ENCODE measurements at regions not wholly inside any gene's neighbourhood (a gene's known extent, or its start where the extent isn't known, plus 50 kb on each side); places are given as distances from the start of the nearest gene placed in this dataset.

DNA sequence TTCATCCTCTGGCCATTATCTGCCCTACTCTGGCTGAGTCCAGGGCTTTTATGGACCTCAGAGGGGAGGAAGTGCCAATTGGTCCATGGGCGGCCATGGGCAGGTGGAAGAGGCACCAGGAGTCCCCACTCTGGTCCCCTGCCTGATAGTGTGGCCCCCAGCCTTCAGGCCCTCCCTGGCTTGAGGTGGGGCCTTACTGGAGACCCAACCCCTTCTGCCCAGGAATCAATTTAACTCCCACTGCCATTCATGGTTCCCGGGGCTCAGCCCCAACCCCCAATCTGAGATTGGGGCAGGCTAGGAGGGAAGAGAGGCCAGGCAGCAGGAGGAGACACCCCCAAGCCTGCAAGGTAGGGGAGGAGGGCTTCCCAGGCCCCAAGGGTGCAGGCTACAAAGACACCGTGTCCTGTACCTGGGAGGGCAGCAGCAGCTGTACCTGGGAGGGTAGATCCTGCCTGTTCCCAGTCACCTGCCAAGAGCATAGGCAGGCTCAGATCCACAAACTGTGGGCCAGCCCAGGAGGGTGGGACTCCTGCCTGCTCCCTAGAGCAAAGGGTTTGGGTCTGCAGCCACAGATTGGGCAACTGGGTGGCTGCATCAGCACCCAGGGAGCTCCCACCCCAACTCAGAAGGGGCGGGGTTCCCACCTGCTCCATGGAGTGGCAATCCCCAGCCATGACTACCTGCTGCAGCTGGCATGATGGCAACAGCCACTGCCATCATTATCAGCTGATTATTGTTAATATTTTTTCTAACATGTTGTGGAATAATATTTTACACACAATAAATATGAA is 1044.1 kb upstream of the B3GALT2 start:
- no peak for DNase-seq (ENCODE audit: low read depth in 2 of 3, low spot score in 2 of 3)

GRCh38 chr1:194228427-194228826 is 1042.0 kb upstream of the B3GALT2 start:
- no peak for DNase-seq (ENCODE audit: low read depth in 2 of 3, low spot score in 2 of 3)

DNA sequence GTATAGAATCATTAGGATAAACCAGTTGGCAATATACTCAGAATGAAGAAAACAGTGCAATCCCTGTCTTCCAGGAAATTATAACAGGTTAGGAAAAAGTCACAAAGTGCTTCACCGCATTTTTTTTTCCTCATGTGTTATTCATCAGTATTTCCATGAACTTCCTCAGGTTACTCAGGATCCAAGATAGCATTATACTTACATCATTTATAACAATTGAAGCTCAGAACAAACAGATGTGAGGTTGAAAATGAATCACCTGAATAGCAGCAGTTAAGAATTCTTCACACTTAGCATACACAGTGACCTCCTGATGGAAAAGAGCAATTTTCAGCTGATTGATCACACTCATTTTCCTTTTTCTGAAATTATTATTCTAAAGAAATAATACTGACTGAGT is 1040.7 kb upstream of the B3GALT2 start:
- DNase-seq (ENCODE audit: low read depth in 2 of 3, low spot score in 2 of 3) = no peak

DNA sequence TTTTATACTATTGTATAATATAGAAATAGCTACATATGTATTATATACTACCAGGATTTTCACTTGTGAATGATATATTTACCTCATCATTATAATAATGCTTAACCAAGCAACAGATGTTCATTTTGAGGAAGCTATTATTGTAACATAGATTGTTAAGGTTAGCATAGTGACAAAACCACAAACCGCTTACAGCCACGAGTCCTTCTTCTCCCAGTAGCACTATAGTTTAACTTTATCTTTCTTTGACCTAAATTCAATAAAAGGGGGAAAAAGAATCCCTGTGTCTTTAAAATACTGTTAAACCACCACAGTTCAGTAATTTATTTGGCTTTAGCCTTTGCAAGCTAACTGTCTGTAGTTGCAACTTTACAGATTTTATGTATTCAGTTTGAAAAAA is 1039.4 kb upstream of the B3GALT2 start:
- DNase-seq (ENCODE audit: low read depth in 2 of 3, low spot score in 2 of 3) = peak in 2 of 3 donors; percentile 53 to 87

- DNase-seq (ENCODE audit: low read depth in 2 of 3, low spot score in 2 of 3) = peak in 1 of 3 donors; percentile 40
These were observed 1037.2 kb upstream of the B3GALT2 start for GRCh38 chr1:194223596-194223995.

GRCh38 chr1:194215448-194215847 is 1029.0 kb upstream of the B3GALT2 start:
- DNase-seq (ENCODE audit: low read depth in 2 of 3, low spot score in 2 of 3) = peak in 1 of 3 donors; percentile 3

GRCh38 chr1:194214735-194215134 is 1028.3 kb upstream of the B3GALT2 start:
- no peak for DNase-seq (ENCODE audit: low read depth in 2 of 3, low spot score in 2 of 3)

GRCh38 chr1:194209920-194210319 is 1023.5 kb upstream of the B3GALT2 start:
- no peak for DNase-seq (ENCODE audit: low read depth in 2 of 3, low spot score in 2 of 3)

DNA sequence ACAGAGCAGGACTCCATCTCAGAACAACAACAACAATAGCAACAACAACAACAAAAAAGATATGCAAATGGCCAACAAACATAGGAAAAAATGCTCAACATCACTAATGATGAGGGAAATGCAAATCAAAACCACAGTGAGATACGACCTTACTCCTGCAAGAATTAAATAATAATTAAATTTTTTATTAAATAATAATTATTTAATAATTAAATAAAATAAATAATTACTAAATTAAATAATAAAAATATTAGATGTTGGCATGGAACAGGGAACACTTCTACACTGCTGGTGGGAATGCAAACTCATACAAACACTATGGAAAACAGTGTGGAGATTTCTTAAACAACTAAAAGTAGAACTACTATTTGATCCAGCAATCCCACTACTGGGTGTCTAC is 1022.3 kb upstream of the B3GALT2 start:
- no peak for DNase-seq (ENCODE audit: low read depth in 2 of 3, low spot score in 2 of 3)

DNA sequence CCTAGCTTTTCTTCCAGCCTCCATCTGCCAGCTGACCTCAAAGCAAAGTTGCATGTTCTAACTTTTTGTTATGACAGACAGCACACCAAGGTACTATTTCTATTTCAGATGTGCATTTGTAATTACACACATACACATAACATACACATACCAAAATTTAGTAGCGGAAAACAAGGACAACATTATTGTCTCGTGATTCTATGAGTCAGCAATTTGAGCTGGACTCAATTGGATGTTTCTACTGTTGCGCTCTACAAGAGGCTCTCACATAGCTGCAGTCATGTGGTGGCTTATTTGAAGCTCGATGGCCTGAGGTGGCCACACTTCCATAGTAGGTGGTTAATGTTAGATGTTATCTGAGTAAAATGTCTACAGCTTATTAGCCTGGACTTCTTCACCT is 1010.1 kb upstream of the B3GALT2 start:
- no peak for DNase-seq (ENCODE audit: low read depth in 2 of 3, low spot score in 2 of 3)

GRCh38 chr1:194194724-194195123 is 1008.3 kb upstream of the B3GALT2 start:
- no peak for DNase-seq (ENCODE audit: low read depth in 2 of 3, low spot score in 2 of 3)

DNA sequence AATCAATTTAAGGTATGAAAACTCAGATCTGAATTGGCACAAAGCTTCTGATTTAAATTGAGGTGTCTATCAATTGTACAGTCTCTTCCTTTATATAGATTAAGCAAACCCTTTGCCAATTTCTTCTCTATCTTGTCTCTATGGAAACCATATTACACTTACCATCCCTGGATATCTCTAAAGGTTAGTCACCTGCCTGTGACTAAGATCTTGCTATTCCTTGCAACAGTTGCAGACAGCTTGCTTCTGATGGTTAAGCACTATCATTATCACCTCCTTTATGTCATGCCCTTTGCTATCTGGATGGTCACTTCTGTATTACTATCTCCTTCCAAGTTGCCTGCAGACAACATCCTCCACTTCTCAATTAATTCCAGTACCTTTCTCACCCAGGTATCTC is 998.6 kb upstream of the B3GALT2 start:
- DNase-seq (ENCODE audit: low read depth in 2 of 3, low spot score in 2 of 3) = no peak

GRCh38 chr1:194184425-194184824 is 998.0 kb upstream of the B3GALT2 start:
- no peak for DNase-seq (ENCODE audit: low read depth in 2 of 3, low spot score in 2 of 3)

DNA sequence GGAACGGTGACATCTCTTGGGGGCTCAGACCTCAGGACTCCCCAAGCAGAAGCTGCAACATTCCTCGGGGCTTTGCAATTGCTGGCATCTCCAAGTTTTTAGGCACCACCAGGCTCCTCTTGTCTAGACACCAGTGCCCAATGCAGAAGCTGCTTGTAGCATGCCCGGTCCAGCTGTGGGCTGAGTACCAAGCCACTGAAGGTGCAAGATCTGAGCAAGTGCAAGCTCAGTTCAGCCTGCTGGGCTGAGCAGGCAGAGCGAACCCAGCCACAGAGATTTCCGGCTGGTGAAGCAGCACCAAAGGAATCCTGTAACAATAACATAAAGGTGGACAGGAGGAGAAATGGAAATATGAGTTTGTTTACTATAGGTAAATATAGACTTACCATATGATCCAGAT is 995.4 kb upstream of the B3GALT2 start:
- DNase-seq (ENCODE audit: low read depth in 2 of 3, low spot score in 2 of 3) = no peak

DNA sequence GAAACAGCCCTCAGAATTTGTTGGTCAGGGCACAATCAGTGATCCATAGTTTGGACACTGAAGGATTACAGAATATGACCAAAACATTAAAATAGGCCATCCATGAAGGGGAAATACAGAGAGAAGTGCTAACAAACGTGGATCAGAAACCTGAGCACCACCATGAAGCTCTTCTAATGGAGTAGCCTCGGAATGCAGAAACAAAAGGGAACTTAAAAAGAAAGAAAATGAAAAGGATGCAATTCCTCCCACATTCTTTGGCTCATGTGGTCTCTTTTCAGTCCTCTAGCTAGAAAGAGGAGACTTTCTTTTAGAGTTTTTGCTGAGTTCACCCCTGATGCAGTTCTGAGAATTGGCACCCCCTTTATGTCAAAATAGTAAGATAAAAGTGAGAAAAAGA is 989.8 kb upstream of the B3GALT2 start:
- DNase-seq (ENCODE audit: low read depth in 2 of 3, low spot score in 2 of 3) = no peak

DNA sequence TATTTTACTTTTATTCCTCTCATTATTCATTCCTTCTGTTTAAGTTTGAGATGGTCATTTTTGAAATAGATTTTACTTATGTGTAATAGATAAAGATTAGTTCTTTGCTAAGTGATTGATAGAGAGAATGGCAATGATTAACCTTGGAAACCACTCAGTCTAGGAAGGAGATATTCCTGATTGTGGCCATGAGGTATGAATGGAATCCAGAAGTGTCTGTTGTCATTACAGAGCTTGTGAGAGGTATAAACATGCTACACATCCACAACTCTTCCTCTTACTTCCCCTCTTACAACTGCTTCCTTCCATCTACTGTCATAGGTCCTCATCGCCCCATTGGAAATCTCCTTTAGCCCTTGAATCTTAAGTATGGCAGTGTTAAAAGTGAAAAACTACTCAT is 988.8 kb upstream of the B3GALT2 start:
- DNase-seq (ENCODE audit: low read depth in 2 of 3, low spot score in 2 of 3) = no peak

- DNase-seq (ENCODE audit: low read depth in 2 of 3, low spot score in 2 of 3) = no peak
These were observed 988.1 kb upstream of the B3GALT2 start for GRCh38 chr1:194174528-194174927.

GRCh38 chr1:194171596-194171995 is 985.2 kb upstream of the B3GALT2 start:
- DNase-seq (ENCODE audit: low read depth in 2 of 3, low spot score in 2 of 3) = no peak

DNA sequence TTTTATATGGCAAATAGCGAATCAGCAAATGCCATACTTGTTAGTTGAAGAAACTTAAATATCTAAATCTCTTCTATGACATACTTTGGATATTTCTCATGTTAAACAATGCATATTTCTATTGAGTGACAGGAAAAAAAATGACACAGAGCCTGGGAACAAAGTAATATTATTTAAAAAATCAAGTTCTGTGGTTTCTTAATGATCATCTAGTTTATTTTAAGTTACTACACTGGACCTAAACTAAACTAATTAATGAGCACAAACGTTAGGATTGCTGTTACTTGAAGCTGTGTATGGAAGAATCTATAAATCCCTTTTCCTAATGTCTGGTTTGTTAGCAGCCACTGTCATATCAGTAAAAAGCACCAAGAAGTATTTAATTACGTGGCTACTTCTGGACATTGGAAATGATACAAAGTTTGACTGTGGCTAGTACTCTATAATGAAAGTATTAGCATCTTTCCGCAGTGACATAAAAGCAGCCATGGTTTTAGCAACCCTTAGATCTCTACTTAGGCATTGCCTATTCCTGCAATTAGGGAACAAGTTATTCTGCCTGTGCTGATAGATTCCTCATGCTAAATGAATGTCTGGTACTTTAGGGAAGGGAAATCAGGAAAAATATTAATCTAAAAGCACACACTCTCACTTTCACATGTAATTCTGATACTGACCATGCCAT is 981.7 kb upstream of the B3GALT2 start:
- no peak for DNase-seq (ENCODE audit: low read depth in 2 of 3, low spot score in 2 of 3)

GRCh38 chr1:194164755-194165154 is 978.3 kb upstream of the B3GALT2 start:
- no peak for DNase-seq (ENCODE audit: low read depth in 2 of 3, low spot score in 2 of 3)

GRCh38 chr1:194161591-194161990 is 975.2 kb upstream of the B3GALT2 start:
- no peak for DNase-seq (ENCODE audit: low read depth in 2 of 3, low spot score in 2 of 3)

DNA sequence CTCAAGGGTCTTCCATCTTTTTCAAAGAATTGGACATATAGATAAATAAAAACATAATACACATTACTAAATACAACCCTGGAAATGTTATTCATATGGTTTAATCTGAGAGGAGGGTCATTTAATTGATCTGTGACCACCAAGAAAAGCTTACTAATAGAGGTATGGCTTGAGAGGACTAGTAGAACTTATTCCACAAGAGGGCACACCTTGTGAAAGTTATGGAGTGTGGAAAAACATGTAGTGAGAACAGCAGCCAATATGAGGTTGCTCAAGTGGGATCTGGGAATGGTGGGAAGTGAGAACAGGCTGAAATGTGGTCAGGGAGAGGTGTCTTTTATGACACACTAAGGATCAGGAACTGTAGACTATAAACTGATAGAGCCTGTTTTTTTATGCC is 973.5 kb upstream of the B3GALT2 start:
- no peak for DNase-seq (ENCODE audit: low read depth in 2 of 3, low spot score in 2 of 3)

All from hematopoietic multipotent progenitor cell (in vitro differentiated cells).